ENCODE measurements at regions not wholly inside any gene's neighbourhood (a gene's known extent, or its start where the extent isn't known, plus 50 kb on each side); places are given as distances from the start of the nearest gene placed in this dataset.

- no peaks in the 10 kb centered on the region for H3K23me2 ChIP-seq (ENCODE audit: insufficient read length, low read depth, low read length, poor library complexity, severe bottlenecking)
- Mint-ChIP-seq H3K27ac (no peak overlapping the region), H3K4me1 (no peaks in the 10 kb centered on the region), H3K27me3 (ENCODE audit: low read depth) (no peaks in the 10 kb centered on the region), H3K4me3 (no peak overlapping the region), H3K9me3 (peaks cover 18 to 22% of the 10 kb centered on the region in 2 experiments), H3K36me3 (ENCODE audit: insufficient read depth in 1 of 3, low read depth in 3 of 3) (peaks cover 0 to 18% (median 2%) of the 10 kb centered on the region in 3 experiments)
- H3K9ac ChIP-seq (ENCODE audit: extremely low read depth, insufficient read length, low read length): no peak overlapping the region
- no peak overlapping the region for H2BK12ac ChIP-seq (ENCODE audit: insufficient read length, low read depth, low read length)
- H3K4ac ChIP-seq (ENCODE audit: low read depth, low read length): no peak overlapping the region
- H3K23ac ChIP-seq (ENCODE audit: insufficient read length, low read depth, low read length): no peak overlapping the region
- H2BK20ac ChIP-seq (ENCODE audit: low read depth, low read length, poor library complexity, severe bottlenecking): no peak overlapping the region
- H2BK120ac ChIP-seq (ENCODE audit: low read depth, low read length, poor library complexity, severe bottlenecking): no peak overlapping the region
- H4K5ac ChIP-seq (ENCODE audit: insufficient read length, low read depth, low read length): no peak overlapping the region
- no peak overlapping the region for H4K91ac ChIP-seq (ENCODE audit: insufficient read length, low read depth, low read length)
- no peaks in the 10 kb centered on the region for H3K27me3 ChIP-seq (ENCODE audit: insufficient read depth, low read length)
- H3K4me2 ChIP-seq (ENCODE audit: insufficient read depth, insufficient read length, low read length): no peak overlapping the region
- no peaks in the 10 kb centered on the region for H3K79me1 ChIP-seq (ENCODE audit: insufficient read depth, low read depth, low read length, poor library complexity, severe bottlenecking)
- H3K27ac ChIP-seq (ENCODE audit: insufficient read length, low read depth, low read length): no peak overlapping the region
- H4K20me1 ChIP-seq (ENCODE audit: control insufficient read depth, insufficient read depth, insufficient read length): no peaks in the 10 kb centered on the region
- no peak overlapping the region for H2BK15ac ChIP-seq (ENCODE audit: low read depth, low read length)
- no peak overlapping the region for H4K8ac ChIP-seq (replicated peaks; ENCODE audit: insufficient read length, low read depth, low read length)
- WGBS (ENCODE audit: extremely low coverage, insufficient read length, low lambda C conversion rate): no CpG with 5 or more reads among the region's 1 CpG
- no peak overlapping the region for H3K14ac ChIP-seq (ENCODE audit: insufficient read depth, low read length)
- H3K18ac ChIP-seq (ENCODE audit: insufficient read length, low read depth, low read length): no peak overlapping the region
- H3K56ac ChIP-seq (ENCODE audit: insufficient read length, low read depth, low read length): no peak overlapping the region
- TF ChIP-seq CTCF (conservative IDR thresholded peaks at IDR 0.05): no peak
- no peak overlapping the region for H2AK5ac ChIP-seq (ENCODE audit: insufficient read length, low read length)
- H3K9me3 ChIP-seq (ENCODE audit: control insufficient read depth, low read depth, low read length): no peaks in the 10 kb centered on the region
- H2AFZ ChIP-seq (ENCODE audit: low read length): no peak overlapping the region
- no peak overlapping the region for H3T11ph ChIP-seq (ENCODE audit: low read length)
- no peak overlapping the region for H2BK5ac ChIP-seq (ENCODE audit: insufficient read length, low read length)
- no peaks in the 10 kb centered on the region for H3K4me1 ChIP-seq (ENCODE audit: insufficient read depth, low read length)
- no peaks in the 10 kb centered on the region for H3K79me2 ChIP-seq (ENCODE audit: insufficient read depth, low read length)
- no peak for DNase-seq
Measured at GRCh38 chr4:116577321-116577720, 508.1 kb downstream of the TRAM1L1 start.
